Epithelial cell of proximal tubule (primary cell): ENCODE measurements at regions not wholly inside any gene's neighbourhood (a gene's known extent, or its start where the extent isn't known, plus 50 kb on each side); places are given as distances from the start of the nearest gene placed in this dataset.

Source experiments
- DNase-seq: peaks from one replicate; pipeline ENCODE4 v3.0.0-alpha.2; 2011; ENCODE audit warnings: low read depth
- H3K4me3 ChIP-seq: 2 replicates; pipeline ENCODE4 v1.5.1; 2011; ENCODE audit warnings: low read depth, mild to moderate bottlenecking, low read length
- CTCF ChIP-seq: conservative IDR thresholded peaks from 2 replicates; pipeline ENCODE4 v1.5.1; 2012; ENCODE audit warnings: low read depth, mild to moderate bottlenecking, low read length

- no peak for DNase-seq
- no peak overlapping the region for H3K4me3 ChIP-seq
- no peak for TF ChIP-seq CTCF
Measured at GRCh38 chr6:80930376-80930775, 822.1 kb downstream of the TENT5A start.

- TF ChIP-seq CTCF, result no peak
- no peak for DNase-seq
Measured at GRCh38 chr6:80923816-80924215, 817.3 kb downstream of the BCKDHB start.

GRCh38 chr6:80922916-80923455 lies 816.5 kb downstream of the BCKDHB start:
- TF ChIP-seq CTCF, result no peak
- DNase-seq, result no peak
- no peak overlapping the region for H3K4me3 ChIP-seq

More at GRCh38 chr6:80923816-80924215, 817.3 kb downstream of the BCKDHB start:
- no peak overlapping the region for H3K4me3 ChIP-seq

GRCh38 chr6:80921861-80922460 lies 815.5 kb downstream of the BCKDHB start:
- H3K4me3 ChIP-seq, result no peak overlapping the region
- TF ChIP-seq CTCF, result no peak
- no peak for DNase-seq

- no peak for DNase-seq
- TF ChIP-seq CTCF, result no peak
- H3K4me3 ChIP-seq, result no peak overlapping the region
Measured at GRCh38 chr6:80907831-80908230, 801.4 kb downstream of the BCKDHB start.

GRCh38 chr6:80903711-80904110 lies 797.2 kb downstream of the BCKDHB start:
- no peak for DNase-seq
- no peak for TF ChIP-seq CTCF

GRCh38 chr6:80886475-80886874 lies 780.0 kb downstream of the BCKDHB start:
- no peak for DNase-seq
- H3K4me3 ChIP-seq, result no peak overlapping the region
- TF ChIP-seq CTCF, result no peak

More at GRCh38 chr6:80903711-80904110, 797.2 kb downstream of the BCKDHB start:
- no peak overlapping the region for H3K4me3 ChIP-seq
